ENCODE measurements at regions not wholly inside any gene's neighbourhood (a gene's known extent, or its start where the extent isn't known, plus 50 kb on each side); places are given as distances from the start of the nearest gene placed in this dataset.

DNA sequence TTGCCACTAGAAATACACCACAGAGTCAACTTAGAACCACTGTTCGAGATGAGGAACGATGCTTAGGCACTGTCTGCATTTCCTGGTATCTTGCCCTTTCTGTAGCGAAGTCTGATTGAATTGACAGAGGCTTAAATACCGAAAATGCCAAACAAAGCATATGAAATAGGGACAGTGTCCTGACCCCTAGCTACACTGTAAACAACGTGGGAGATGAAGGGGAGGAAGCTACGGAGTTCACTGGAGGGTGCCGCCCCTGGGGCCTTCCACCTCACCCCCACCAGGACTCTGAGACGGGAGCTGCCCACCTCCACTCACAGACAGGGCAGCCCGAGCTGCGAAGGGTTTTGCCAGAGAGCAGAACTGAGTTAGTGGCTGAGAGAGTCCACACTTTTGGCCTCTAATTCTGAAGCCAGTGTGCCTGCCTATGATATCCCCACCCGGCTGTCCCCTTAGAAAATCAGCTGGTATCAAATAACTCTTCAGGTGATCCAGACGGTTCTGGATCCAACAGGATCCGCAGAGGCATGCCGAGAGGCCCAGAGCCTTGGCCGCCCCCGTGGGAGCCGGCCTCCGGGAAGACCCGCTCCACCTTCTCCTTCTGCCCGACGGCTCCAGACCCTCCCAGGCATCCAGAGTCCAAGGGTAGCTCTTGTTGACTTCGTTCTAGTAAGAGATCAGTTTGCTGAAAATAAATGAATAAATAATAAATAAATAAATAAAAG, 230.7 kb upstream of the DIO3 start:
- DNase-seq (ENCODE audit: low spot score): no peak

DNA sequence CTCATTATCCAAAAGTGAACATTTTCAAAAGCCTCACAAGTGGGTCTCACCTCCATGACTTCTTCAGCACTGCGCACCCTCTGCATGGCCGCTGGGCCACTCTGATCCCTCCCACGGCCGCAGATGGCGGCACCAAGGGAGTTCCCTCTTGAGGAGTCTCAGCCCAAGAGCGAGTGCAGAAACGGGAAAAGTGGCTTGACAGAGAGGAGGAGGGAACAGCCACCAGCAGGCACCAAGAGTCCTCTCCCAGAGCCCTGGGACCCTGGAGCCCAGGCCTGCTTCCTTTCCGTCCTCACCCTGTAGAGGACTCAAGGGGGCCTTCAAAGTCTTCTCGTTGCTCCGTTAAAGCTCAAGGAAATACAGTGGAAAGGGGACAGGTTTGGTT, 230.2 kb upstream of the DIO3 start:
- no peak for DNase-seq (ENCODE audit: low spot score)

DNA sequence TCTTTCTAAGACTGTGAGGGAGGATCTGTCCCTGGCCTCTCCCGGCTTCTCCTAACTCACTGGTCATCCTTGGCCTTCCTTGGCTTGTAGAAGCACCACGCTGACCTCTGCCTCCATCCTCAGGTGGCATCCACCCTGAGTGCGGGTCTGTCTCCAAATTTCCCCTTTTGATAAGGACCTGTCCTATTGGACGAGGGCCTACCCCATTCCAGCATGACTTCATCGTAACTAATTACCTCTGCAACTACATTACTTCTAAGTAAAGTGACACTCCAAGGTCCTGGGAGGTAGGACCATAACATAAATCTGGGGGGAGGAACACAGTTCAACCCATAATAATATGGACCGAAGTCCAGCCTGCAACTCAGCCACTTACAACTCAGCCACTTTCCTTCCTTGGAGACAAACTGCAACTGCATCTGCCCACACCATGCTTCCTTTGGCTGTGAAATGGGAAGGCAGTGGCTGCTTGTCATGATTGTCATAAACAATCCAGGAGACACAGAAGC, 229.6 kb upstream of the DIO3 start:
- no peak for DNase-seq (ENCODE audit: low spot score)

- no peak for DNase-seq (ENCODE audit: low spot score)
Observed at GRCh38 chr14:101332281-101332680, 229.0 kb upstream of the DIO3 start.

DNA sequence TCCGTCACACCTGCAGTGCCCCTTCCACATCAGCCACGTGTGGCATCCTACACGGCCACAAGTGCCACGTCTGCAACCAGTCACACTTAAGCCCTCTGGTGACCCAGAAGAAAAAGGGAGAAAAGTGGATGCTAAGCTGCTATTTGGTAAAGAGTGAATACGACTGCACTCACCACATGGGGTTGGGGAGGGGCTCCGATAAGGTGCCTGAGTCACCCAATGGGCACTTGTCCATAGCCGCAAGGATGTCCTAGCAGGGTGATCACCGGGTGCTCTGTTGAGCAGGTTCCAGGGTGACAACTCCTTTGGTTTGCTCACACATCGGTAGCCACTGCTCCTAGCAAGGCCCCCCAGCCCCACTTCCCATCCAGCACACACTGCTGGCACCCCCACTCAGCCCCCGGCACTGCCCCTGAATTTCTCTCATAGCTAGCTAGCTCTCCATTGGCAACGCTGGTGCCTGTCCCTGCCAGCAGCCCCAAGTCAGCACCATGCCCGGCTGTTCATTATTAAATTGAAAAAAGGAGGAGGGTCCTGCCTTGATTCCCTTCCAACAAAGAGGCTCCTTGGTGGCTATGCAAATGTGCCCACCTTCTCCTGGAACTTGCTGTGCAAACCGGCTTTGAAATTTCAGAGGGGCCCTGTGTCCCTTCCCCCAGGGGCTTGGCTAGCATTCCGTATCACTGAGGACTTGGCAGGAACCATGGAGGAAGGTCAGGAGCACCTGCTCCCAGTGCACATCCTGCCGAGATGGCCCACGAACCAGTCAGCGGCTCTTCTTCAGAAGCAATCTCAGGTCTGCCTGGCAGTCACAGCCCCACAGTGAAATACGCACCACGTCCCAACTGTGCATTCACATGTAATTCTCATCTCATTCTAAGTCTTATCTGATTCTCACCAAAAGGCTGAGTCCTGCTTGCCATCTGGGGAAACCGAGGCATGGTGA, 227.7 kb upstream of the DIO3 start:
- no peak for DNase-seq (ENCODE audit: low spot score)

DNA sequence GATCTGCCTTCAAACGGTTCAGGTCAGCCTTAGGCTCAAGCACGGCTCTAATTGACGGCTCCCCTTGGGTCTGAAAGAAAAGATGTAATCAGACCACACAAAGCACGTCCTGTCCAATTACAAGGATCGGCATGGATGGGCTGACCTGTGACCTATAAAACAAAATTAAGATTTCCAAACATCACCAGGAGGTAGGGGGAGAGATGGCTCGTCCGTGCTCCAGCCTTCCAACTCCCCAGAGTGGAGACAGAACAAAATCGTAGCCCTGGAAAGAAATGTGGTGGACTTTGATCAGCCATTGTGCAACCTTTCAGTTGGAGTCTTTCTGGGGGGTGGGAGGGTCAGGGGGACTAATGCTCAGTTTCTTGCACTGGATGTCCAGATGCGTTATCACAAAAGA, 226.6 kb upstream of the DIO3 start:
- no peak for DNase-seq (ENCODE audit: low spot score)

- no peak for DNase-seq (ENCODE audit: low spot score)
Observed at GRCh38 chr14:101335061-101335661, 226.1 kb upstream of the DIO3 start.

DNA sequence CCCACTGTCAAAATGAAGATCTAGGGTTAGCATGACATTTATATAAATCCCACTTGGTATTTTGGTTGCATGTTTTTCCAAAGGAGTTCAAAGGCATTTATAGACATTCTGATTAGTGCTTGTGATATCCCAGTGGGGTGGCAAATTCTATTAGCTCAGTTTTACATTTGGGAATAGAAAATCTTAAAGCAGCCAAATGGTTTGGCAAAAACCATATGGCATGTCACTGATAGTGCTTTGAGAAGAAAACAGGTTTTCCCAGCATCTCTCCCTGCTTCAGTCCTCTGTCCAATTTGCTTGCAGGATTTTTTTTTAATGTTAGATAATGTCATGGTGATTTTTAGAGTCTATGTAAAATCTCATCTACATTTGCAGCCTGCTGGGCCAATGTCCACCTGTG, 225.1 kb upstream of the DIO3 start:
- DNase-seq (ENCODE audit: low spot score): no peak

DNA sequence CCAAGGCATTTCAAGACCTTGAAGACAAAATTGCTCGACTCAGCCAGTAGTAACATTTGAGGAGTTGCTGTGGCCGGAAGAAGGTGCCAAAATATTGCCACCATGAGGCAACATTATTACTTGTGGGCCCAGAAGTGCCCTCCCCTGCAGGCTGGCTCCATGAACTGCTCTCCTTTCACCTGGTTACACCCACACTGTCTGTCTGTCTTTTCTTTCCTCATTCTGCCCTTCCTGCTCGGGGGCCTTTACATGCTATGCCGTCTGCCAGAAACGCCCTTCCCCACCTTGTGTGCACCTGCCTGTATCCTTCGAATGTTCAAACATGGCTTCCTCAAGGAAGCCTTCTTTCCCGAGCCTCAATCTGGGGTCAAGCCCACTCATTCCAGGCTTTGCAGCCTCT, 224.2 kb upstream of the DIO3 start:
- no peak for DNase-seq (ENCODE audit: low spot score)

- DNase-seq (ENCODE audit: low spot score): no peak
Observed at GRCh38 chr14:101340556-101340955, 220.7 kb upstream of the DIO3 start.

GRCh38 chr14:101347893-101348777, 213.2 kb upstream of the DIO3 start:
- no peak for DNase-seq (ENCODE audit: low spot score)

GRCh38 chr14:101349108-101349507, 212.2 kb upstream of the DIO3 start:
- no peak for DNase-seq (ENCODE audit: low spot score)

- DNase-seq (ENCODE audit: low spot score): no peak
Observed at GRCh38 chr14:101350021-101350420, 211.3 kb upstream of the DIO3 start.

DNA sequence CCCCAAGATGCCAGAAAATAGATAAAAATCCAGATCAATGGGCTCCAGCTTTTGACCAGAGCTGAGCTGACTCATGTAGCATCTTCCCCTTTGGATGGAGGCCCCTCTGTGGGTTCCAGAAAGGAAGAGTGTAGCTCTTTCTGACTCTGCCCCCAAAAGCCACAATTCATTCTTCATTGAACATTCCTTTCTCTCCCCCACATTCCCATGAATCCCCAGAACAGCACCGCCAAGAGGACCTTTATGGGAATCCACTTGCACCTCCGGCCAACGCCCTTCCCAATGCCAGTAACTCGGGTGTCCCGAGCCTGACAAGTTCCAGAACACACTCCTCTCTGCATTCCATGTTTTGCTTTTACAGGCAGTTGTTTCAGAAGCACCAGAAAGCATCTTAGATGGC, 210.6 kb upstream of the DIO3 start:
- no peak for DNase-seq (ENCODE audit: low spot score)

- no peak for DNase-seq (ENCODE audit: low spot score)
Observed at GRCh38 chr14:101351146-101351545, 210.1 kb upstream of the DIO3 start.

DNA sequence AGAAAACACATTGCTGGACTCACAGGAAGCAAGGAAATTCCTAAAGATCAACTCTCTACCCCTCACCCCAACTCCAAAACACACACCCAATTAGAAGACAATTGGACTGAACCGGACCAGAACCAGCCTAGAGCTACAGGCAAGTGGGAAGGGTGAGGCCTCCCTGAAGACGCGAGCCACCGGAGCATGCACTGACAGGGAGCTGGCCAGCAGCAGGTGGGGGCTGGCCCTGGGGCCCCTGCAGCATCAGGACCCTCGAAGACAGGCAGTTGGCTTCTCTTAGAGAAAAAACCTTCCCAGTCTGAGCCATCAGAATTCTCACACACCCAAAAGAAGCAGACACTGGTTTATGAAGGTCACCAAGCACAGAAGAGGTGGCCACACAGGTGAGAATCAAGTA, 209.5 kb upstream of the DIO3 start:
- DNase-seq (ENCODE audit: low spot score): no peak

- no peak for DNase-seq (ENCODE audit: low spot score)
Observed at GRCh38 chr14:101352567-101352966, 208.7 kb upstream of the DIO3 start.

- DNase-seq (ENCODE audit: low spot score): no peak
Observed at GRCh38 chr14:101353422-101353821, 207.9 kb upstream of the DIO3 start.

- DNase-seq (ENCODE audit: low spot score): no peak
Observed at GRCh38 chr14:101354726-101355125, 206.6 kb upstream of the DIO3 start.

GRCh38 chr14:101355284-101355683, 206.0 kb upstream of the DIO3 start:
- DNase-seq (ENCODE audit: low spot score): no peak

DNA sequence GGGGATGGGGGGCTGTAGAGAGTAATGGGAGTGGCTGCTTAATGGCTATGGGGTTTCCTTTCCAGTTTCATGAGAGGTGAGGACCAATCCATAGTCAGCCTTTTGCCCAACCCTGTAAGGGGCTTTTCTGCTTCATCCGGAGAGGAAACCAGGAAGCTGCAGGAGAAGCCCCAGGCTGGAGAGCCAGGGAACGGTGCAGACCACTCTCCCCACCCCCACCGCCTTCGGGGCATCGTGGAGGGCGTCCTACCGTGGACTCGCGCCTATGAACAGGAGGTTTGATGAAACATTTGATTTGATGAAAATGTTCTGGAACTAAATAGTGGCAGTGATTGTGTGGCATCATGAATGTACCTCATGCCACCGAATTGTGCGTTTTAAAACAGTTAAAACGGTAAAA, 204.3 kb upstream of the DIO3 start:
- no peak for DNase-seq (ENCODE audit: low spot score)

Data from hematopoietic multipotent progenitor cell treated with erythropoietin and hydrocortisone succinate and interleukin-3 and kit ligand, for 17 days (in vitro differentiated cells).